ENCODE measurements at regions not wholly inside any gene's neighbourhood (a gene's known extent, or its start where the extent isn't known, plus 50 kb on each side); places are given as distances from the start of the nearest gene placed in this dataset.

- TF ChIP-seq CTCF (IDR thresholded peaks at IDR 0.05) (no peak), EP300 (IDR thresholded peaks at IDR 0.05) (no peak)
These were observed 220.8 kb upstream of the NFE2L3 start for GRCh38 chr7:25931156-25931555.
